ENCODE measurements at regions not wholly inside any gene's neighbourhood (a gene's known extent, or its start where the extent isn't known, plus 50 kb on each side); places are given as distances from the start of the nearest gene placed in this dataset.

DNA sequence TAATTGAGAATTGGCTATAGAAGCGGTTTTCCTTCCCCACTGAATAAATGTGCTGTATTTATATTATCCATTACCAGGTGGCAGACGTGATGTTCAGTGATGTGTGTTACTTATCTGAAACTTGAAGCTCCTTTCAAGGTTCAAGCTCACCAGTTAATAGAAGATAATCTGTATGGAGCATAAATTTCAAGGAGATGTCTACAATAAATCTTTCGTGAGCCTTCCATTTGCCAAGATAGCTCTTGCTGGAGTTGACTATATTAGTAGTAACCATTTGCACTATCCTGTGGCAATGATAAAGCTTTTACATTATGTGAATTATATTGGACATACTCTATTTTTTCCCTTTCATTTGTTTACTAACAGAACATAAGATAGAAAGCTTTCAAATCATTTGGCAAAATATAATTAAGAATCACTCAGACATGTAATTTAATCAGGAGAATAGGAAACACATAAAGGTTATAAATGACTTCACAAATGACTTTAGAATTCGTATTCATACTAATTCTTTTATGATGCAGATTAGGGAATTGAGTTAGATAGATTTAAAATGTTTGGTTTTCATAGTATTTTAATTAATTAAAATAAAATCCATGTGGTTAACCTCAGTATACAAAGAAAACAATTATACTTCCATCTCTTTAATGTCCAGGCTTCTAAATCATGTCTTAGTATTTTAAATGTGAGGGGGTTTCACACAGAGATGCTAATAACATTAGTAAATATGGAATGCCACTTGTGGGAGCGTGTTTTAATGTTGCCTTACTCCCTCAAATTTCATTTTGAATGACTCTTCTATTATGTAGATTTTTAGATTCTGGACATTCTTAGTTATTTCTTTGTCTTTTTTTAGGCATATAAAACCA lies 664.4 kb upstream of the CDH8 start:
- ChIA-PET POLR2A (no interaction called here), CTCF (no interaction called here)
- H3K4me3 ChIP-seq (ENCODE audit: low read depth in 2 of 2, low read length in 2 of 2), result no peak overlapping the region
- ATAC-seq (no peak), DNase-seq (ENCODE audit: low read depth, low spot score) (no peak)
- no peak for TF ChIP-seq POLR2AphosphoS5 (IDR thresholded peaks at IDR 0.05; ENCODE audit: low read depth, low read length)
- TF ChIP-seq, protein P1, sequence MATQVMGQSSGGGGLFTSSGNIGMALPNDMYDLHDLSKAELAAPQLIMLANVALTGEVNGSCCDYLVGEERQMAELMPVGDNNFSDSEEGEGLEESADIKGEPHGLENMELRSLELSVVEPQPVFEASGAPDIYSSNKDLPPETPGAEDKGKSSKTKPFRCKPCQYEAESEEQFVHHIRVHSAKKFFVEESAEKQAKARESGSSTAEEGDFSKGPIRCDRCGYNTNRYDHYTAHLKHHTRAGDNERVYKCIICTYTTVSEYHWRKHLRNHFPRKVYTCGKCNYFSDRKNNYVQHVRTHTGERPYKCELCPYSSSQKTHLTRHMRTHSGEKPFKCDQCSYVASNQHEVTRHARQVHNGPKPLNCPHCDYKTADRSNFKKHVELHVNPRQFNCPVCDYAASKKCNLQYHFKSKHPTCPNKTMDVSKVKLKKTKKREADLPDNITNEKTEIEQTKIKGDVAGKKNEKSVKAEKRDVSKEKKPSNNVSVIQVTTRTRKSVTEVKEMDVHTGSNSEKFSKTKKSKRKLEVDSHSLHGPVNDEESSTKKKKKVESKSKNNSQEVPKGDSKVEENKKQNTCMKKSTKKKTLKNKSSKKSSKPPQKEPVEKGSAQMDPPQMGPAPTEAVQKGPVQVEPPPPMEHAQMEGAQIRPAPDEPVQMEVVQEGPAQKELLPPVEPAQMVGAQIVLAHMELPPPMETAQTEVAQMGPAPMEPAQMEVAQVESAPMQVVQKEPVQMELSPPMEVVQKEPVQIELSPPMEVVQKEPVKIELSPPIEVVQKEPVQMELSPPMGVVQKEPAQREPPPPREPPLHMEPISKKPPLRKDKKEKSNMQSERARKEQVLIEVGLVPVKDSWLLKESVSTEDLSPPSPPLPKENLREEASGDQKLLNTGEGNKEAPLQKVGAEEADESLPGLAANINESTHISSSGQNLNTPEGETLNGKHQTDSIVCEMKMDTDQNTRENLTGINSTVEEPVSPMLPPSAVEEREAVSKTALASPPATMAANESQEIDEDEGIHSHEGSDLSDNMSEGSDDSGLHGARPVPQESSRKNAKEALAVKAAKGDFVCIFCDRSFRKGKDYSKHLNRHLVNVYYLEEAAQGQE (IDR thresholded peaks at IDR 0.05; ENCODE audit: insufficient read depth in 1 of 2, low read depth in 2 of 2, low read length in 1 of 2), result no peak
- TF ChIP-seq TCF7L2 (IDR thresholded peaks at IDR 0.05; ENCODE audit: low read depth, low read length), result no peak
- no peak for TF ChIP-seq SIN3A (IDR thresholded peaks at IDR 0.05; ENCODE audit: borderline replicate concordance, insufficient read depth, low read depth, low read length)
- TF ChIP-seq, protein P2, sequence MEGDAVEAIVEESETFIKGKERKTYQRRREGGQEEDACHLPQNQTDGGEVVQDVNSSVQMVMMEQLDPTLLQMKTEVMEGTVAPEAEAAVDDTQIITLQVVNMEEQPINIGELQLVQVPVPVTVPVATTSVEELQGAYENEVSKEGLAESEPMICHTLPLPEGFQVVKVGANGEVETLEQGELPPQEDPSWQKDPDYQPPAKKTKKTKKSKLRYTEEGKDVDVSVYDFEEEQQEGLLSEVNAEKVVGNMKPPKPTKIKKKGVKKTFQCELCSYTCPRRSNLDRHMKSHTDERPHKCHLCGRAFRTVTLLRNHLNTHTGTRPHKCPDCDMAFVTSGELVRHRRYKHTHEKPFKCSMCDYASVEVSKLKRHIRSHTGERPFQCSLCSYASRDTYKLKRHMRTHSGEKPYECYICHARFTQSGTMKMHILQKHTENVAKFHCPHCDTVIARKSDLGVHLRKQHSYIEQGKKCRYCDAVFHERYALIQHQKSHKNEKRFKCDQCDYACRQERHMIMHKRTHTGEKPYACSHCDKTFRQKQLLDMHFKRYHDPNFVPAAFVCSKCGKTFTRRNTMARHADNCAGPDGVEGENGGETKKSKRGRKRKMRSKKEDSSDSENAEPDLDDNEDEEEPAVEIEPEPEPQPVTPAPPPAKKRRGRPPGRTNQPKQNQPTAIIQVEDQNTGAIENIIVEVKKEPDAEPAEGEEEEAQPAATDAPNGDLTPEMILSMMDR (IDR thresholded peaks at IDR 0.05), result no peak
- in situ Hi-C loops (cut with HindIII; ENCODE audit: low pct_unique_long_range_greater_than_20kb, low sequenced_read_pairs), result no loop called here
- intact Hi-C loops (cut with micrococcal nuclease; ENCODE audit: unreplicated experiment), result no loop called here
- BruUV-seq (replicated peaks), result no TSS peak
- no peak overlapping the region for H3K27ac ChIP-seq (ENCODE audit: low read length)
- H3K4me1 ChIP-seq (ENCODE audit: control insufficient read depth, insufficient read depth, low read length), result no peaks in the 10 kb centered on the region
- H3K27me3 ChIP-seq (ENCODE audit: control insufficient read depth, insufficient read depth, low read length), result no peaks in the 10 kb centered on the region
- no peaks in the 10 kb centered on the region for H3K36me3 ChIP-seq (ENCODE audit: control insufficient read depth, insufficient read depth, low read length)
- no peaks in the 10 kb centered on the region for H3K9me3 ChIP-seq (ENCODE audit: control insufficient read depth, insufficient read depth, low read depth, low read length)

DNA sequence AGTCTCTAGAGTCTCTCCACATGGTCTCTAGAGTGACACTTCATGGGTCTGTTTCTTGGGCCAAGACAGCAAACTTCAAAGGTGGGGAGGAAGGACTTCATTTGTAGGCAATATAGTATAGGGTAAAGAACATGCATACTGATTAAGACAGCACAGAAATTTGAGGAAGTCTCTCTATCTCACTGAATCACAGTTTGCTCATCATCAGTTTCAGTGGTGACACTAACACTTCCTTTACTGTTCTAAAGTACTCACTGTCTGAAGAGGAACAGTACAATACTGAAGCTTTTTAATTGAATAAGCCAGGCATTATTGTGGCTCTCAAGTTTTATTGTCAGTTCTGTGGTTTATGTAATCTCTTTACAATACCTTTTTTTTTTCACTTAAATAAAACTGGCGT lies 656.4 kb upstream of the CDH8 start:
- no peak overlapping the region for H3K4me3 ChIP-seq (ENCODE audit: low read depth in 2 of 2, low read length in 2 of 2)
- no peaks in the 10 kb centered on the region for H3K36me3 ChIP-seq (ENCODE audit: control insufficient read depth, insufficient read depth, low read length)
- BruUV-seq (replicated peaks), result no TSS peak
- DNase-seq (ENCODE audit: low read depth, low spot score), result no peak
- no peaks in the 10 kb centered on the region for H3K9me3 ChIP-seq (ENCODE audit: control insufficient read depth, insufficient read depth, low read depth, low read length)
- in situ Hi-C loops (cut with HindIII; ENCODE audit: low pct_unique_long_range_greater_than_20kb, low sequenced_read_pairs), result no loop called here
- H3K27me3 ChIP-seq (ENCODE audit: control insufficient read depth, insufficient read depth, low read length), result no peaks in the 10 kb centered on the region
- intact Hi-C loops (cut with micrococcal nuclease; ENCODE audit: unreplicated experiment), result no loop called here
- POLR2A ChIA-PET, result no interaction called here
- no peak for ATAC-seq
- H3K27ac ChIP-seq (ENCODE audit: low read length), result no peak overlapping the region
- CTCF ChIA-PET, result no interaction called here
- no peaks in the 10 kb centered on the region for H3K4me1 ChIP-seq (ENCODE audit: control insufficient read depth, insufficient read depth, low read length)
- TF ChIP-seq POLR2AphosphoS5 (IDR thresholded peaks at IDR 0.05; ENCODE audit: low read depth, low read length) (no peak), TCF7L2 (IDR thresholded peaks at IDR 0.05; ENCODE audit: low read depth, low read length) (no peak), SIN3A (IDR thresholded peaks at IDR 0.05; ENCODE audit: borderline replicate concordance, insufficient read depth, low read depth, low read length) (no peak)
- TF ChIP-seq, protein P1 (IDR thresholded peaks at IDR 0.05; ENCODE audit: insufficient read depth in 1 of 2, low read depth in 2 of 2, low read length in 1 of 2), result no peak
- TF ChIP-seq, protein P2 (IDR thresholded peaks at IDR 0.05), result no peak
